Kidney (tissue), 13 donors: ENCODE measurements at regions not wholly inside any gene's neighbourhood (a gene's known extent, or its start where the extent isn't known, plus 50 kb on each side); places are given as distances from the start of the nearest gene placed in this dataset.

Experiments used
- DNase-seq, 5 donors: peaks; one replicate each; pipeline ENCODE4 v3.0.0-alpha.2; 2013 to 2020
- FAIRE-seq: peaks from 2 replicates; lab custom pipeline; 2012; peaks lifted over from hg19 to GRCh38; lab: Jason Lieb, UNC
- H3K27ac ChIP-seq, 2 donors: one replicate each; pipeline ENCODE4 v1.7.0; 2013; ENCODE audit warnings: low read depth in 2 of 2, low read length in 2 of 2, inconsistent platforms in 1 of 2
- H3K27me3 ChIP-seq: one replicate; pipeline ENCODE4 v1.7.1; 2013; ENCODE audit warnings: low read length, inconsistent platforms; ENCODE audit not compliant: control insufficient read depth, insufficient read depth
- H3K36me3 ChIP-seq, 3 donors: one replicate each; pipeline versions ENCODE4 v1.7.0 to v1.7.1; 2013; ENCODE audit warnings: low read length in 3 of 3, control low read depth in 1 of 3, inconsistent platforms in 1 of 3; ENCODE audit not compliant: insufficient read depth in 3 of 3, control insufficient read depth in 2 of 3
- H3K4me1 ChIP-seq, 3 donors: one replicate each; pipeline versions ENCODE4 v1.7.0 to v1.7.1; 2013; ENCODE audit warnings: low read length in 3 of 3, inconsistent platforms in 1 of 3, low read depth in 1 of 3; ENCODE audit not compliant: control insufficient read depth in 2 of 3, insufficient read depth in 2 of 3
- H3K4me3 ChIP-seq, 3 donors: one replicate each; pipeline versions ENCODE4 v1.7.0 to v1.8.1; 2013; ENCODE audit warnings: low read length in 3 of 3, control low read depth in 1 of 3, inconsistent platforms in 1 of 3
- H3K9ac ChIP-seq, 3 donors: one replicate each; pipeline versions ENCODE4 v1.7.0 to v1.7.1; 2013; ENCODE audit warnings: low read length in 3 of 3, control low read depth in 1 of 3, inconsistent platforms in 1 of 3
- H3K9me3 ChIP-seq, 3 donors: one replicate each; pipeline versions ENCODE4 v1.7.0 to v1.7.1; 2013; ENCODE audit warnings: low read length in 3 of 3, control low read depth in 1 of 3, inconsistent platforms in 1 of 3; ENCODE audit not compliant: control insufficient read depth in 2 of 3, insufficient read depth in 1 of 3
- CTCF ChIP-seq: IDR thresholded peaks from 3 replicates; pipeline ENCODE4 v1.5.1; 2012; ENCODE audit warnings: mild to moderate bottlenecking, moderate library complexity, borderline replicate concordance; ENCODE audit not compliant: insufficient read depth; ENCODE audit errors: extremely low read depth
- intact Hi-C: fragments of 100-400 bp; cut with DNase I; formaldehyde crosslinking; loops from one replicate; pipeline ENCODE4 v1.11.1; 2022
- donor health status: control.
- donor health status: control.
- donor health status: control.
- donor health status: control.
- donor health status: control.
- donor health status: DM: yes; HTN: yes; CAD: no.
- donor health status: Normal renal cell carcinoma (clear cell type).

DNA sequence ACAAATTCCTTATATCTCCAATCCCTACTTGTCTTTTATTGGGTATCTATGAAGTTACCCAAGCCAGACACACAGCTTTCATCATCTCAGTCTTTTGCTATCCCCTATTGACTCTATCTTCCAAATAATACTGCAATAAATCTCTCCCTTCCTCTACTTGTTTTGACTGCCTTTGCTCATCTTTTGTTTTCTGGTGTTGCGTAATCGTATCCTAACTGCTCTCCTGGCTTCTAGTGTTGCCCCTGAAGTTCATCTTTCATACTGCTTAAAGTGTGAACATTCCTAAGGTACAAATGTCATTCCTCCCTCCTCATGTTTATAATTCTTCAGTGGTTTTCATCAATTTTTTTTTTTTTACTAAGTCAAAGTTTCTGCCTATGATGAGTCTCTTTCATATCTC, 491.3 kb upstream of the DCC start:
- DNase-seq (no peak), FAIRE-seq (no peak)
- Histone ChIP-seq H3K9me3 (no peaks in the 10 kb centered on the region), H3K4me3 (no peak overlapping the region), H3K4me1 (no peaks in the 10 kb centered on the region), H3K9ac (no peak overlapping the region), H3K36me3 (no peaks in the 10 kb centered on the region), H3K27ac (no peak overlapping the region), H3K27me3 (no peaks in the 10 kb centered on the region)
- intact Hi-C loops: no loop called here
- TF ChIP-seq CTCF: no peak

DNA sequence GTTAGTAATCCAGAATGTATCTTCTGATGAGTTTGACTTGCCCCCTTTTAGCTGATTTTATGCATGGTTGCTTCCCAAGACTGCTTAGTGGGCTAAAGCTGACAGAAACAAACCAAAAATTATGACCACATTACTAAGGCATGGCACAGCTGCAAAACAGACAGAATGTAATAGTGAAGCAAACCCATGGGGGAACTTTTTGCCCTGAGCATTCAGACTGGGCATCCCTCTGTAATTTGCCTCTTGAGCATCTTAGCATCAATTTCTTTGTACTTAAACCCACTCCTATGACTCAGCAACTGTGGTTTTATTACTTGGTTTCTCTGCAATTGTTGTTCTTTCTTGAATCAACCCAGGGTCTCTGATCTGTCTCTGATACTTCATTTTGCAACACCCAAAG, 487.3 kb upstream of the DCC start:
- FAIRE-seq: no peak
- peak in 2 of 5 donors; percentile 13 to 38 for DNase-seq

DNA sequence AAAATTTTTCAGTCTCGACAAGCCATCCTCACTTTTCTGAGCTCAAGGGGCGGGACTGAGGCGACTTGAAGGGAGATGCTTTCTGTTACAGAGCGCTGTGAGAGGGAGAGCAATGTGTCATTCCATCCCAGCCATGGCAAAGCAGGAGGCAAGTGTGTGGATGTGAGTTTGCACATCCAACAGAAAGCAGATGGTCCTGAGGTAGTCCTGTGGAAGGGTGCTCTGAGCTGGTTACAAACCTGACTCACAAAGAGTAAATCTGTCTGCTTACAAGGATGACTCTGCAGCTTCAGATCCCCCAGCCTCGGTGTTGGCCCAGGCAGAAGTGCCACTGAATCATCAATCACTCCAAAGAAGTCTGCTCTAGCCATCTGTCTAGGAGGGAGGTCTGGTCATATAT, 482.0 kb upstream of the DCC start:
- no peak for TF ChIP-seq CTCF
- no peaks in the 10 kb centered on the region for H3K36me3 ChIP-seq
- no peaks in the 10 kb centered on the region for H3K4me1 ChIP-seq
- H3K27me3 ChIP-seq: no peaks in the 10 kb centered on the region
- intact Hi-C loops: no loop called here
- H3K27ac ChIP-seq: no peak overlapping the region
- no peak overlapping the region for H3K9ac ChIP-seq
- no peak for DNase-seq
- no peaks in the 10 kb centered on the region for H3K9me3 ChIP-seq
- FAIRE-seq: no peak
- no peak overlapping the region for H3K4me3 ChIP-seq

More for the DNA sequence above, 487.3 kb upstream of the DCC start:
- no peaks in the 10 kb centered on the region for H3K9me3 ChIP-seq
- no peak overlapping the region for H3K27ac ChIP-seq
- no peak overlapping the region for H3K9ac ChIP-seq
- no peaks in the 10 kb centered on the region for H3K4me1 ChIP-seq
- H3K27me3 ChIP-seq: no peaks in the 10 kb centered on the region
- TF ChIP-seq CTCF: no peak
- intact Hi-C loops: no loop called here
- H3K4me3 ChIP-seq: no peak overlapping the region
- no peaks in the 10 kb centered on the region for H3K36me3 ChIP-seq

DNA sequence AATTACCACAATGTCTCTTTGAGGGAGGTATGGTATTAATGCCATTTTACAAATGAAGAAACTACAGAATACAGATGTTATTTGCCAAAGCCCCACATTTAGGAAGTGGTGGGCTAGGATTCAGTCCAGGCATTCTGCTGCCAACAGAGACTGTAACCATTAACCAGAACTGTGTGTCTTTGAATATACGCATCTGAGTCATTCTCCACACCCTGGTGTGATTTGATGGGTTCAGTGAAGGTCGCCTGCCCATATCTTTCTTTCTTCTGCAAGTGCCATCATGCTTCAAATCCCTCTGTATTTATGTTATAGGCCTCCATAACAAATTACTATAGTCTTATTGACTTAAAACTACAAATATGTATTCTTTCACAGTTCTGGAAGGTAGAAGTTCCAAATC, 479.0 kb upstream of the DCC start:
- Histone ChIP-seq H3K9ac (no peak overlapping the region), H3K4me1 (no peaks in the 10 kb centered on the region), H3K36me3 (no peaks in the 10 kb centered on the region), H3K27me3 (no peaks in the 10 kb centered on the region), H3K4me3 (no peak overlapping the region), H3K27ac (no peak overlapping the region), H3K9me3 (no peaks in the 10 kb centered on the region)
- intact Hi-C loops: no loop called here
- TF ChIP-seq CTCF: no peak
- FAIRE-seq (no peak), DNase-seq (no peak)
